ENCODE measurements at regions not wholly inside any gene's neighbourhood (a gene's known extent, or its start where the extent isn't known, plus 50 kb on each side); places are given as distances from the start of the nearest gene placed in this dataset.
"Not testable (repeated sequence)": the region's sequence is repeated elsewhere in the genome, so short reads cannot be mapped to it uniquely, and the experiment has no call there.

DNA sequence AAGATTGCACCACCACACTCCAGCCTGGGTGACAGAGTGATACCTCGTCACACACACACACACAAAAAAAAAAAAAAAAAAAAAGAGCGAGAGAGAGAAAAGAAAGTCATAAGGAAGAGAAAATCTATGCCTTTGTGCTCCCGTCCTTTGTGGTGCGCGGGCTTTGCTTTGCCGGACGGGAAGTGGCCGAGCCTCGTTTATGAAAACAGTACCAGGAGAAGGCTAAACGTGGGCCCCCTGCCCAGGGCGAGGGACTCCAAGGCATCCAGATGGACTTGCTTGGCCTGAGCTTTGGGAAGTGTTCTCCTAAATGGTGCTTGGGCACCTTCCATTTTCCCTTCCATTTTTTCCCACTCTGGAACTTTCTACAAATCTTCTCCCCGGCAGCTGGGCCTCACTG is 109.3 kb upstream of the LRPAP1 start:
- DNase-seq (ENCODE audit: low read depth, low spot score), result no peak
- no peak overlapping the region for H3K4me3 ChIP-seq (ENCODE audit: low read length)

DNA sequence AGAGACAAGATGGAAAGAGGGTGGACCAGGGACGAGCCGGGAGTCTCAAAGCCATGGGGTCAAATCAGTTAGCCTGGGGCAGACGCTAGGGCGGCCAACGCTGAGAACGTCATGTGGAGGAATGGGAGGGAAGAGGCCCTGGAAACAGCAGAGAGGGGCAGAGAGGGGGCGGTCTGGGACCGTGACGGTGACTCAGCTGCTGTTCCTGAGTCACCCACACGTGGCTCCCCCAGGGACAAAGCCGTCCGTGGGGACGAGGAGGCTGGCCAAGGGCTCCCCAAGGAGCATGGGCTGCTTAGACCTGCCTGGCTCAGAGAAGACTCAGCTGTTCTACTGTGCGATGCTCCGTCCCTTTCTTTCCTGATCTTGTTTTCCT is 108.4 kb upstream of the LRPAP1 start:
- DNase-seq (ENCODE audit: low read depth, low spot score), result no peak
- H3K4me3 ChIP-seq (ENCODE audit: low read length), result no peak overlapping the region

DNA sequence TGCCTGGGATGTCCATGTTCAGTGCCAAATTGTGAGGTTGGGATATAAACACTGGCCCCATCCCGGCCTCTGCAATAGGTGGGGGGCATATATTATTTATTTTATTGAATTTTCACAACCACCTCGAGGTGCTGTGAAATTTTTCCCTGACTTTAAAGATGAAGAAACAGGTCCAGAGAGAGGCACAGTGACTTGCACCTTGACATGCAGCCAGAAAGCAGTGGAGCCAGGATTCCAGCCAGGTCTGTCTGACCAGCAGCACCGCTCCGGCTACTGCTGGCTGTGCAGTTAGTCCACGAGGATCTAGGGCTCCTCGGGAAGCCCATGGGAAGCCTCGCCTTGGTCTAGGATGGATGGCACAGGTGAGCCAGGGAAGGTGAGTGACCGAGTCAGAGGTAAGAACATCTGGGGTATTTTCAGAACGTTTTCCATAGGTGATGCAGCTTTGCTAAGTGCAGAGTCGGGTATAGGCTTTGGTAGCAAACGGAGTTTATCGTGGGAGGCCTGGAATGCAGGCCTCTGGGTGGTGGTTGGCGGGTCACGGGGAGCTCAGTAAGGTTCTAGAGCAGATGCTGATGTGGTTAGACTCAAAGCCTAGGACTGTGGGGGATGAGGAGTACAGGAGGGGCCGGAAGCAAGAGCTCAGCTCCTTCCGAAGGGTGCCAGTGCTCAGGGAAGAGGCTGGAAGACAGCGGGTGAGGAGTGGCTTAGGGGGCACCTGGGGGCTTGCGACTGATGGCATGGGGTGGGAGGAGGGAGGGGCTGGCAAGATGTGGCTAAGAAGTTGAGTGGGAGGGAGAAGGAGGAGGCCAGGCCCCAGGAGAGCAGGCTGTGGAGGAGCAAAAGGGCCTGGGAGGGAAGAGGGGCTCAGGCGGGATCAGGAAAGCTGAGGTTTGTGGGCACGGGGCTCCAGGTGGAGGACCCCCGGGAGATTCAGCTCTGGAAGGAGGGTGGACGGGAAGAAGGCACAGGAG is 107.7 kb upstream of the LRPAP1 start:
- DNase-seq (ENCODE audit: low read depth, low spot score), result peak; percentile 22
- H3K4me3 ChIP-seq (ENCODE audit: low read length), result no peak overlapping the region

DNA sequence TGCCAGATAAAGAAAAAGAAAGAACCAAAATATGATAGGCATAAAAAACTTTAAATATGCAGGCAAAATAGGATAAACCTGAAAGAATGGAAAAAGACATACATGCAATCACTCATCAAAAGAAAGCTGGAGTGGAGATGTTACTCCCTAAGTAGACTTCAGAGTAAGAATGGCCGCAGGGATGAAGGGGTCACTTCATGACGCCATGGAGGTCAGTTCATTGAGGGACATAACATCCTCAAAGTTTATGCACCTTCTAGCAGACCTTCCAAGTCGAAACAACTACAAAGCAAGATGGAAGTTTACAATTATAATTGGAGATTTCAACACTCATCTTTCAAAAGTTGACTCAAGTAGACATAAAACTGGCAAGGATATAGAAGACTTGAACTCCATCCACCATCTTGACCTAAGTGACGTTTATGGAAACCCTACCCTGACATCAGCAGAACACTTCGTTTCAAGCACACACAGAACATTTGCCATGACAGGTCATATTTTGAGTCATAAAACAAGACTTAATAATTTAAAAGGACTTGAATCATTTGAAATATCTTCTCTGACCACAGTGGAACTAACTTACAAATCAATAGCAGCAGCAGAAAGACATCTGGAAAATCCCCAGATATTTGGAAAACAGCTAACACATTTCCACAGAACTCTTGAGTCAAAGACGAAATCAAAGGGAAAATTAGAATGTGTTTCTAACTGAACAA is 106.0 kb upstream of the LRPAP1 start:
- no peak overlapping the region for H3K4me3 ChIP-seq (ENCODE audit: low read length)
- DNase-seq (ENCODE audit: low read depth, low spot score), result no peak

DNA sequence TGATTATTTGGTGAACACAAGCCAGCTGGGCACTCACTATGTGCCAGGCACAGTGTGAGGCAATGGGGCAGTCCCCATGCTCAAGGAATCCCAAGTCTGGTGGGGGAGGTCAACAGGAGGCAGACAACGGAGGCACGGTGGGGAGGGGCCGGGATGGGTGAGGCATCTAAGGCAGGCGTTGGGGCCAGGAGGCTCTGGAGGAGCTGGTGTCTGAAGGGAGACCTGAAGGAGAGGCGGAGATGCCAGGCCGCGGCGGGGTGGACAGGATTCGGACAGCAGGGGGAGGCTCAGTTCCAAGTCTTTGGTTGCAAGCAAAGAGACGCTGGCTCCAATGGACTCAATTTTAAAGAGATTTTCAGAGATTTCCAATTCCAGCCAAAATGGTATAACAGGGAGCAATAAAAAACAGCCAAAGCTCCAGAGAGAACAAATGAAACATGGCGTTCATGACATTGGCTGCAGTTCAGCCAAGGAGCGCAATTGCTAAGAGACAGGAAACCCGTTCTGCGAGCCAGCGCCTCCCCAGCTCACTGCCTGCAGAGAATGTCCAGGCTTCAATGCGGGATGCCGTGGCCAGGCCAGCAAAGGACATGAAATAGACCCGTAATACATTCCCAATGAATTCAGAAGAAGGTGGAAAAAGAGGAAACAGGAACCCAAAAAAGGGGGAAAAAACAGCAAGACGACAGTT is 105.2 kb upstream of the LRPAP1 start:
- no peak overlapping the region for H3K4me3 ChIP-seq (ENCODE audit: low read length)
- no peak for DNase-seq (ENCODE audit: low read depth, low spot score)

DNA sequence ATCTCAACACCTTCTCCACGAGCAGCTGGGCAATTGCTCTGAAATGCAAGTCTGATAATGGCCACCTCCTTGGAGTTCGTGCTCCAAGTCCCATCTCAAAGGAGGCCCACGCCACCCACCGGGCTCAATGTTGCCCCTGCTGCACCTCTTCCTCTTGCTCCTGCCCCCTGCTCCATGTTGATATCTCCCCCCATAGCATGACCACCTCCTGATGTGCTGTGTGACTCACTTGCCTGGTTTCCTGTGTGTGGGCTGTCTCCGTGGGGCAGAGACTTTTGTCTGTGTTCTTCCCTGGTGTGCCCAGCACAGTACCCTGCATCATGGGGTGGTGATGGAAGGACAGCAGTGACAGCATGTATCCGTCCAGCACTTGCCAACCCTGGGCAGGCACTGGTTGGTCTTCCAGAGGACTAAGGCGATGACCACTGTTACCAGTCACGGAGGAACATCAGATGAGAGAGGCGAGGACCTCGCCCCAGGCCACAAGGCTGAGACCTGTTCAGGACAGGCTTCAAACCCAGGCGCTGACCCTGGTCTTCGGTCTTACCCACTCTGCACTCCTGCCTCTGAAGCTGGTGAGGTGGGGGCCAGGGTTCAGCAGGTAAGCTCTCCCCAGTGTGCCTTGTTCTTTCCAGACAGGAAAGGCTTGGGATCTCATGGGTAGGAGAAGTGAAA is 104.6 kb upstream of the LRPAP1 start:
- no peak for DNase-seq (ENCODE audit: low read depth, low spot score)
- H3K4me3 ChIP-seq (ENCODE audit: low read length), result no peak overlapping the region

DNA sequence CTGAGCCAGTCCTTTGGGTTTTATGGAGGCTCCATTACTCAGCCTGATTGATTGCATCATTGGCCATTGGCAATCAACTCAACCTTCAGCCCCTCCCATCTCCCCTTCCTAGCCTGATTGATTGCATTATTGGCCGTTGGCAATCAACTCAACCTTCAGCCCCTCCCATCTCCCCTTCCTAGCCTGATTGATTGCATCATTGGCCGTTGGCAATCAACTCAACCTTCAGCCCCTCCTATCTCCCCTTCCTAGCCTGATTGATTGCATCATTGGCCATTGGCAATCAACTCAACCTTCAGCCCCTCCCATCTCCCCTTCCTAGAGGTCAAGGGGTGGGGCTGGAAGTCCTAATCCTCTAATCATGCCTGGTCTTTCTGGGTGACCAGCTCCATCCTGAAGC is 103.8 kb upstream of the LRPAP1 start:
- not testable (repeated sequence) for DNase-seq (ENCODE audit: low read depth, low spot score); H3K4me3 ChIP-seq (ENCODE audit: low read length)

DNA sequence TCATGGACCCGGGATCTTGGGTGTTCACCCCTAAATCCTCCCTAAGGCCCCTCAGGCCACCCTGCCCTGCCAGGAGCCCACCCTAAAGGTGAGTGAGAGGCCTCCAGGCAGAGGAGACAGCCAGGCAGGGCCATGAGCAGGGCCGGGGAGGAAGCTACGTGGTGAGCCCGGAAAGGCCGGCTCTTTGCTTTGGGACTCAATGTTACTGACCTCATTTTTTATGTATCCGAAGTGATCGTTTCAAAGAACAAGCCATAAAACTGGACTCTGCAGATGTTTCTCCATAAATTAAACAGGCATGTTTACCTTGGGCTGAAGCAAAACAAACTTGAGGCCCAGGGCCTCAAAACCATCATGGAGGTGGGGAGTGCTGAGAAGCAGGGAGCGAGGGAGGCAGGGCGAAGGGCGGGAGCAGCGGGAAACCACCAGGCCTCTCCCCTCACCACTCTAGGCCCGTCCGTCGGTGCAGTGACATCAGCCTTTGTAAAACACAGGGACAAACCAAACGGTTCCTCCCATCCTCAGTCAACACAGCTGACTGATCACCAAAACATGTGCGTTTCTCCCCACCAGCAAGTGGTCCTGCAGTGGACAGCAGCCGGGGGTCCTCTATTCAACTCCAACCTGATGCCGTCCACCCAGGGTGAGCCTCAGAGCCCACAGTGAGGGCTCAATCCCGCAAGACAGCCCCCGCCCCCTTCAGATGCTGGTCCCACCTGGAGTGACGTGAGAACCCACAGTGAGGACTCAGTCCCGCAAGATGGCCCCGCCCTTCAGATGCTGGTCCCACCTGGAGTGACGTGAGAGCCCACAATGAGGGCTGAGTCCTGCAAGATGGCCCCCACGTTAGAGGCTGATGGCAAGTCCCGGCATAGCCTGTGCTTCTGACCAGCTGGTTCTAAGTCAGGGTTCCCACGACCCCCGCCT is 102.9 kb upstream of the LRPAP1 start:
- no peak for DNase-seq (ENCODE audit: low read depth, low spot score)
- no peak overlapping the region for H3K4me3 ChIP-seq (ENCODE audit: low read length)

DNA sequence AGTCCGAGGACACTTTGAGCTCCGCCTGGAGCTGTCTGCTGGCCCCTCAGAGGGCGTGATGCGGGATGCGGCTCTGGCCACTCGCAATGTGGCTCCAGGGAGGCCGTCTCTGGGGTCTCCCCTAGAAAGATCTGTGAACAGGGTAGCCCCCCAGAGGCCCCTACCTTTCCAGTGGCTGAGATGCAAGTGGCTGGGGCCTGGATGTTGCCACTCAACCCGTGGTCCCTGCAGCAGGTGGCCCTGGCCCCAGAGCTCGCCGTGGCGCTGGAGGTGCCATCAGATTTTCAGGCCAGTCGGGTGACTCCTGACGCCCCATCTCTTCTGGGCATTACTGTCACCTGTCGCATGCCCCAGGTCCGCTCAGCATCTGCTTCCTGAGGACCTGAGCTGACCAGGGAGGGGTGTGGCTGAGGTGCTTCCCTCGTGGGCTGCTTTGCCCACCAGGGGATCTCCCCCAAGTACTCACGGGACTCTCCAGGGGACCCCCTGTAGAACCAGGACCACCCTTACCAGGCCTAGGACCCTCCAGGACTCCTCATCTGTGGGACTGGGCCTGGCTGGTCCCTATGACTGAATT is 102.1 kb upstream of the LRPAP1 start:
- no peak overlapping the region for H3K4me3 ChIP-seq (ENCODE audit: low read length)
- DNase-seq (ENCODE audit: low read depth, low spot score), result no peak

DNA sequence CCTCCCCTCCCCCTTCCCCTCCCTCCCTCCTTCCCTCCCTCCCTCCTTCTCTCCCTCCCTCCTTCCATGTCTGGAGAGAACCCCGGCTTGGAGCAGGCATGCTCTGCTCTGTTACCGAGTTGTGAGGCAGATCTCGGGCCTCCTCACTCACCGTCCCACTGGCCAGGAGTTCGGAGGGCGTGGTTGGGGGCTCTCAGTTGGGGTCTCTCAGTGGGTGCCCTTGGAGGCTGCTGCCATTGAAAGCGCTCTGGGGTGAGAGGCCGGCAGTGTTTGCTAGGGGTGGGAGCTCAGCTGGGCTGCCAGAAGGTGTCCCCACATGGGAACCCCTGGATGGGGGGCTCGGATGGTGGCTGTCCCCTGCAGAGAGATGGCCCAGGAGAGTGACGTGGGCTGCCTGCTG is 101.1 kb upstream of the LRPAP1 start:
- not testable (repeated sequence) for H3K4me3 ChIP-seq (ENCODE audit: low read length); DNase-seq (ENCODE audit: low read depth, low spot score)

DNA sequence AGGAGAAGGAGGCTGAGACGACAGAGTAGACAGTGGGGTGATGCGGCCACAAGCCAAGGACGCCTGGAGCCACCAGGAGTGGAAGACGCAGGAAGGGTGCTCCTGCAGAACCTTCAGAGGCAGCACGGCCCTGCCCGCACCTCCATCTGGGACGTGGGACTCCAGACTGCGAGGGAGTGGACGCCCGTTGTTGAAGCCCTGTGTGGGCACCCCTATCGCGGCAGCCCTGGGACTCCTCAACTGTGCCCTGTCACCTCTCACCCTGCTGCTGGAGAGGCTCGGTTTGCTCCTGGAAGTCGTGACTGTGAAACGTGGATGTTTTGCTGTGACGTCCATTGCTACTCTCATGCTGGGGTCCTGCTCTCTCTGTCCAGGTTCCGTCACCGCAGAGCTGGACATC is 100.6 kb upstream of the LRPAP1 start:
- not testable (repeated sequence) for DNase-seq (ENCODE audit: low read depth, low spot score); H3K4me3 ChIP-seq (ENCODE audit: low read length)

DNA sequence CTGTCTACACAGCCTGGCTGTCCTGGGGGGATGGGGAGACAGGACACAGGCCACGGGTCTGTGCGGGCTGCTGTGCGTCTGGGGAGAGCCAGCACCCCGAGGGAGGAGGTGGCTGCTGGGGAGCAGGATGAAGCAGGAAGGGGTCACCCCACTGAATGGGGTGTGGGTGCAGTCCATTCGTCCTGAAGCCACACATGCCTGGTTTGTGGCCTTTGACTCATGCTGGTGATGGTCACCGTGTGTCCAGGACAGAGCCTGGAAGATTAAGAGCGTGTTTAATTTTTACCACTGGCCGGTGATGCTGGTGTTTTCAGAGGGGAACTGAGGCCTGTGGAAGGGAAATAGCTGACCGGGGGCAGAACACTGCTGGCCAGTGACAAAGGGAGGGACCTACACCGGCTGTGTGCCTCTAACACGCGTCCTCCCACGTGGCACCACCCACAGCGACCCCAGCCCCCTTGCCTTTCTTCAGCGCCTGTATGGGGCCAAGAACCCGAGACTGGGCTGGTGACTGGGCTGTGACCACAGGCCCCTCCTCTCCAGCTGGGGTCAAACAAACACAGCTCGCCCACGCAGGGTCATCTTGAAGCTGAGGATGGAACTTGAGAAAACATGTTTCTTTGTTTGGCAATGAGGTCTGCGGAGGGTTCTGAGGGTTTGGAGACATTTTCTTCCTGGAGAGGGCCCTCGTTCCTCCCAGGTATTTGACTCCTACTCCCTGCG is 99.5 kb upstream of the LRPAP1 start:
- H3K4me3 ChIP-seq (ENCODE audit: low read length); DNase-seq (ENCODE audit: low read depth, low spot score): not testable (repeated sequence)

DNA sequence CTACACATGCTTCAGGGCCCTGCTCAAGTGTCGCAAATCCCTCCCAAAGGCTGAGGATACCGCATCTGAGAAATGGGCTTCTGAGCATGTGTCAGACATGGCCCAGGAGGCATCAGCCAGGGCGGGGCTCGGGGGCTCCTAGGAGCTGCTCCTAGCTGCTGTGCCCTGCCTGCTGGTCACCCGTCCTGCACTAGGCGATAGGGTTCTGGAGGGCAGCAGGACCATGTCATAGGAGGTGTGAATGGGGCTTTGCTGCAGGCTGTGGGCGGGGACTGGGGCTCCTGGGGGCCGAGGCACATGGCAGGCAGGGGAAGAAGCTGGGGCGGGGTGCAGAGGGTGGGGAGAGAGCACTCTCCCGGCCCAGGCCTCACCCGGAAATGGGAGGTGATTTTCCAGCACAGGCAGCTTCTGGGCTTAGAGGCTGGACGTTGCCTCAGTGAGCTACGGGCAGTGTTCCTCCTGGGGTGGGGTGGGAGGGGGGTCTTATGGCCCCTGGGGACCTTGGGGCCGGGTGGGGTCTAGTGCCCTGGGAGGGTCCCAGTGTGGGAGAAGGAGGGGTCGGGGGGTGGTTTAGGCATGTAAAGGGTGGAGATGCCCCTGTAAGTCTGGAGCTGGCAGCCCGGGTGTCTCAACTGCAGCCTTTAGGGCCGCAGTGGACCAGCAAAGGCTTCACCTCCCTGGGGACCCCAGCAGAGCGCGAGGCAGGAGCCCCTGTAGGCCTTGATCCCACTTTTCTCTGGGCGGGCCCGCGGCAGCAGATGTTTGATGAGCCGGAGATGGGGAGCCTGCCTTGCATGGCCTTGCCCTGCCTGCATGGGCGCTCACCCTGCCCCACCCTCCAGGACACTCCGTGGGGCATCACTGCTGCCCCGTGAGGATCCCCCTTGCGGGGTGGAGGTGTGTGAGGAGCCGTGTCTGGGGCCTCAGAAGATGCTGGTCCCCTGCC is 98.6 kb upstream of the LRPAP1 start:
- H3K4me3 ChIP-seq (ENCODE audit: low read length), result no peak overlapping the region
- DNase-seq (ENCODE audit: low read depth, low spot score), result no peak

DNA sequence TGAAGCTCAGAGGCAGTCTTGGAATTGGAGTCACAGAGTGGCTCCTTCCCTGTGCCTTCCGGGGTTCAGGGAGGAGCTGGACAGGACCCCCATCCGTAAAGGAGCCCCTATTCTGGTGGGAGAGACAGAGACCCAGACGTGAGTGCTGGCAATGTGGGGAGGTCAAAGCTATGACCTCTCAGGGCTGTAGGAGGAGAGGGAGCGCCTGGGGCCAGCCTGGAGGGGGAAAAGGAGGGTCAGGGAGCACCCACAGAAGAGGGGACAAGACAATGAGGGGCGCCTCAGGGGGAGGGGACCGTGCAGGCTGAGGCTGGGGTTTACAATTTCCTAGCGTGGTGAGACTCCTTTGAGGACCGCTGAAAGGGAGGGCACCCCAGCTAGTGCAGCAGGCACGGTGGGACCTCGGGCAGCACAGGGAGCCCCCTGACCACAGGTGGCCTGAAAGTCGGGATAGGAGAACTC is 97.9 kb upstream of the LRPAP1 start:
- no peak for DNase-seq (ENCODE audit: low read depth, low spot score)
- H3K4me3 ChIP-seq (ENCODE audit: low read length), result no peak overlapping the region

DNA sequence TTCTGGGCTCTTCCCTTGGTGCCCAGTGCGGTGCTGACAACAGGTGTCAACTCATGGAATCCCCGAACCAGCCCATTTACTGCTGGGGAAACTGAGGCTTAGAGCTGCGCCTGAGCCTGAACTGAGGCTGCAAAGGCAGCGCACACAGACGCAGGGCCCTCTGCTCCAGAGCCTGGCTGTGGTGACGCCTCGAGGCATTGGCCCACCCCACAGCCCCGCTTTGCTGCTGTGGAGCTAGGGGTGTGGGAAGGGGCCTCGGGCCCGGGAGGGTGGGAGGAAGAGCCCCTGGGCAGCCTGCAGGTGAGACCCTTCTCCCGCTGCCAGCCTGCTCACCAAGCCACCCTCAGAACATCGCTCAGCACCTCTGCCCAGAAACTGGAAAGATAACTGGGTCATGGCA is 97.4 kb upstream of the LRPAP1 start:
- DNase-seq (ENCODE audit: low read depth, low spot score), result no peak
- no peak overlapping the region for H3K4me3 ChIP-seq (ENCODE audit: low read length)

DNA sequence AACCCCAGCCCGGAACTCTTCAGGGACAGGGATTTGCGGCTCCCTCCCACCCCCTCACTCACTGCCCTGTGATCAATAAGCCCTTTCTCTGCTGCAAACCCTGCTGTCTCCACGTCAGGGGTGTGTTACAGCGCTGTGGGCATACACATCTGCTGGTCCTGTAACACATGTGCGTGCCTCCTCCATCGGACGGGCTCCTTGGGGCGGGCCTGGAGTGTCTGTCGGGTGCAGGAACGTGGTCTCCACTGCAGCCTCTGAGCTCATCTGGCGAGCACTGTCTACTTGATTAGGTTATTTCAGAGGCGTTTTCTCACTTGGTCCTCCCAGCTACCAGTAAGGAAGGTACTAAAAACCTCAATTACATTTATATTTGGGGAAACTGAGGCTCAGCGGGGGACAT is 97.0 kb upstream of the LRPAP1 start:
- not testable (repeated sequence) for DNase-seq (ENCODE audit: low read depth, low spot score)

More for the DNA sequence above, 97.0 kb upstream of the LRPAP1 start:
- not testable (repeated sequence) for H3K4me3 ChIP-seq (ENCODE audit: low read length)
